ENCODE measurements at regions not wholly inside any gene's neighbourhood (a gene's known extent, or its start where the extent isn't known, plus 50 kb on each side); places are given as distances from the start of the nearest gene placed in this dataset.

- no peaks in the 10 kb centered on the region for H3K9me3 ChIP-seq (ENCODE audit: insufficient read depth in 2 of 2, low read depth in 1 of 2, low read length in 1 of 2)
- no peak overlapping the region for H3K4me3 ChIP-seq (ENCODE audit: extremely low read depth in 1 of 4, insufficient read depth in 2 of 4, low read depth in 3 of 4, low read length in 4 of 4)
- WGBS, 2 experiments (ENCODE audit: extremely low coverage in 1 of 2, insufficient coverage in 1 of 2, insufficient read length in 1 of 2, insufficient replicate concordance in 2 of 2, low coverage in 1 of 2, low lambda C conversion rate in 2 of 2, missing lambda C conversion rate in 1 of 2) = 86% methylated on average over 1 of the region's 1 CpG; no CpG with 5 or more reads in 1 of the 2 experiments
- TF ChIP-seq CBX8 (IDR thresholded peaks at IDR 0.05; ENCODE audit: borderline replicate concordance, low read depth, low read length) = no peak
- TF ChIP-seq, protein P1, sequence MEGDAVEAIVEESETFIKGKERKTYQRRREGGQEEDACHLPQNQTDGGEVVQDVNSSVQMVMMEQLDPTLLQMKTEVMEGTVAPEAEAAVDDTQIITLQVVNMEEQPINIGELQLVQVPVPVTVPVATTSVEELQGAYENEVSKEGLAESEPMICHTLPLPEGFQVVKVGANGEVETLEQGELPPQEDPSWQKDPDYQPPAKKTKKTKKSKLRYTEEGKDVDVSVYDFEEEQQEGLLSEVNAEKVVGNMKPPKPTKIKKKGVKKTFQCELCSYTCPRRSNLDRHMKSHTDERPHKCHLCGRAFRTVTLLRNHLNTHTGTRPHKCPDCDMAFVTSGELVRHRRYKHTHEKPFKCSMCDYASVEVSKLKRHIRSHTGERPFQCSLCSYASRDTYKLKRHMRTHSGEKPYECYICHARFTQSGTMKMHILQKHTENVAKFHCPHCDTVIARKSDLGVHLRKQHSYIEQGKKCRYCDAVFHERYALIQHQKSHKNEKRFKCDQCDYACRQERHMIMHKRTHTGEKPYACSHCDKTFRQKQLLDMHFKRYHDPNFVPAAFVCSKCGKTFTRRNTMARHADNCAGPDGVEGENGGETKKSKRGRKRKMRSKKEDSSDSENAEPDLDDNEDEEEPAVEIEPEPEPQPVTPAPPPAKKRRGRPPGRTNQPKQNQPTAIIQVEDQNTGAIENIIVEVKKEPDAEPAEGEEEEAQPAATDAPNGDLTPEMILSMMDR (IDR thresholded peaks at IDR 0.05; ENCODE audit: control extremely low read depth in 1 of 3, insufficient read depth in 1 of 3, low read depth in 1 of 3, low read length in 3 of 3) = no peak
- ChIA-PET CTCF (ENCODE audit: partially characterized antibody) (no interaction called here), POLR2A (ENCODE audit: partially characterized antibody) (no interaction called here)
- no peak overlapping the region for H3K27ac ChIP-seq (ENCODE audit: low read depth, low read length)
- H4K5ac ChIP-seq (ENCODE audit: insufficient read length, low read depth, low read length) = no peak overlapping the region
- H2AFZ ChIP-seq (ENCODE audit: low read length) = no peak overlapping the region
- no peak overlapping the region for H2AK5ac ChIP-seq (ENCODE audit: low read depth, low read length)
- H3K36me3 ChIP-seq (ENCODE audit: control insufficient read depth in 2 of 4, insufficient read depth in 4 of 4, low read length in 3 of 4) = no peaks in the 10 kb centered on the region
- no peak overlapping the region for H3K23ac ChIP-seq (ENCODE audit: insufficient read length)
- no peaks in the 10 kb centered on the region for H3K79me1 ChIP-seq (ENCODE audit: low read depth, low read length)
- no peak overlapping the region for H4K8ac ChIP-seq (ENCODE audit: extremely low read depth, insufficient read depth, low read length)
- no peak overlapping the region for H3K9ac ChIP-seq (replicated peaks in 1 of 4; ENCODE audit: extremely low read depth in 1 of 4, low read depth in 3 of 4, low read length in 3 of 4)
- FAIRE-seq (no peak), DNase-seq (ENCODE audit: low read depth in 1 of 2, low spot score in 2 of 2) (no peak)
- no peak overlapping the region for H2BK12ac ChIP-seq (ENCODE audit: low read depth, low read length)
- no peaks in the 10 kb centered on the region for H3K27me3 ChIP-seq (replicated peaks in 1 of 4; ENCODE audit: control insufficient read depth in 3 of 4, extremely low read depth in 1 of 4, insufficient read depth in 3 of 4, low read length in 3 of 4)
- H2BK15ac ChIP-seq (ENCODE audit: low read length) = no peak overlapping the region
- no peak overlapping the region for H3K4me2 ChIP-seq (ENCODE audit: insufficient read depth in 1 of 2, low read depth in 2 of 2, low read length in 2 of 2)
- no peaks in the 10 kb centered on the region for H4K20me1 ChIP-seq (replicated peaks in 1 of 2; ENCODE audit: control insufficient read depth in 1 of 2, insufficient read depth in 2 of 2, low read length in 2 of 2)
- H3K4ac ChIP-seq (replicated peaks; ENCODE audit: insufficient read length, low read depth, low read length) = no peak overlapping the region
- H2BK20ac ChIP-seq (ENCODE audit: low read length) = no peak overlapping the region
- no peaks in the 10 kb centered on the region for H3K4me1 ChIP-seq (replicated peaks in 1 of 4; ENCODE audit: control insufficient read depth in 3 of 4, insufficient read depth in 4 of 4, low read length in 3 of 4)
- no peaks in the 10 kb centered on the region for H3K23me2 ChIP-seq (ENCODE audit: low read depth, low read length)
- H3K18ac ChIP-seq (ENCODE audit: extremely low read depth, low read length) = no peak overlapping the region
- no peaks in the 10 kb centered on the region for H3K79me2 ChIP-seq (ENCODE audit: control insufficient read depth in 1 of 2, insufficient read depth in 2 of 2, low read length in 2 of 2)
- H3K56ac ChIP-seq (replicated peaks; ENCODE audit: insufficient read length, low read depth, low read length) = no peak overlapping the region
- H2BK5ac ChIP-seq (ENCODE audit: low read depth, low read length) = no peak overlapping the region
- H4K91ac ChIP-seq (replicated peaks; ENCODE audit: insufficient read length, low read length) = no peak overlapping the region
- H2BK120ac ChIP-seq (replicated peaks; ENCODE audit: low read depth, low read length) = no peak overlapping the region
- no peak overlapping the region for H3K14ac ChIP-seq (ENCODE audit: insufficient read length)
These were observed 492.0 kb upstream of the CNTNAP2 start for GRCh38 chr7:145624618-145625017.
